A172 (cell line): ENCODE measurements at regions not wholly inside any gene's neighbourhood (a gene's known extent, or its start where the extent isn't known, plus 50 kb on each side); places are given as distances from the start of the nearest gene placed in this dataset.
A peak's percentile ranks its signal among the peaks of the same experiment; 100 is the strongest.
"Not testable (repeated sequence)": the region's sequence is repeated elsewhere in the genome, so short reads cannot be mapped to it uniquely, and the experiment has no call there.

ENCODE experiments used
- DNase-seq: peaks from one replicate; pipeline ENCODE4 v3.0.0-alpha.2; 2015; ENCODE audit warnings: low spot score

- DNase-seq, result no peak
These were observed 53.1 kb upstream of the WNT4 start for GRCh38 chr1:22196041-22196440.

GRCh38 chr1:22196641-22197040 lies 53.7 kb upstream of the WNT4 start:
- DNase-seq, result no peak

GRCh38 chr1:22197644-22198043 lies 54.7 kb upstream of the WNT4 start:
- DNase-seq, result no peak

GRCh38 chr1:22201023-22201422 lies 58.1 kb upstream of the WNT4 start:
- no peak for DNase-seq

- DNase-seq, result no peak
These were observed 60.4 kb upstream of the WNT4 start for GRCh38 chr1:22203335-22203734.

- no peak for DNase-seq
These were observed 61.4 kb upstream of the WNT4 start for GRCh38 chr1:22204057-22204840.

- DNase-seq, result peak; percentile 18
These were observed 62.4 kb upstream of the WNT4 start for GRCh38 chr1:22204989-22205913.

- no peak for DNase-seq
These were observed 63.7 kb upstream of the WNT4 start for GRCh38 chr1:22206551-22207125.

- no peak for DNase-seq
These were observed 64.8 kb upstream of the WNT4 start for GRCh38 chr1:22207511-22208267.

- DNase-seq, result no peak
These were observed 65.5 kb upstream of the WNT4 start for GRCh38 chr1:22208268-22208972.

GRCh38 chr1:22208973-22209378 lies 66.1 kb upstream of the WNT4 start:
- DNase-seq, result no peak

- DNase-seq, result no peak
These were observed 67.3 kb upstream of the WNT4 start for GRCh38 chr1:22210176-22210575.

- no peak for DNase-seq
These were observed 67.7 kb upstream of the WNT4 start for GRCh38 chr1:22210636-22211035.

- DNase-seq, result not testable (repeated sequence)
These were observed 68.6 kb upstream of the WNT4 start for GRCh38 chr1:22211459-22211858.

- no peak for DNase-seq
These were observed 69.7 kb upstream of the WNT4 start for GRCh38 chr1:22212400-22213233.

GRCh38 chr1:22216210-22216883 lies 73.5 kb upstream of the WNT4 start:
- no peak for DNase-seq

GRCh38 chr1:22216966-22217365 lies 74.1 kb upstream of the WNT4 start:
- no peak for DNase-seq

- DNase-seq, result no peak
These were observed 75.0 kb upstream of the WNT4 start for GRCh38 chr1:22217811-22218460.

- no peak for DNase-seq
These were observed 75.8 kb upstream of the WNT4 start for GRCh38 chr1:22218618-22219250.
